ENCODE measurements at regions not wholly inside any gene's neighbourhood (a gene's known extent, or its start where the extent isn't known, plus 50 kb on each side); places are given as distances from the start of the nearest gene placed in this dataset.

DNA sequence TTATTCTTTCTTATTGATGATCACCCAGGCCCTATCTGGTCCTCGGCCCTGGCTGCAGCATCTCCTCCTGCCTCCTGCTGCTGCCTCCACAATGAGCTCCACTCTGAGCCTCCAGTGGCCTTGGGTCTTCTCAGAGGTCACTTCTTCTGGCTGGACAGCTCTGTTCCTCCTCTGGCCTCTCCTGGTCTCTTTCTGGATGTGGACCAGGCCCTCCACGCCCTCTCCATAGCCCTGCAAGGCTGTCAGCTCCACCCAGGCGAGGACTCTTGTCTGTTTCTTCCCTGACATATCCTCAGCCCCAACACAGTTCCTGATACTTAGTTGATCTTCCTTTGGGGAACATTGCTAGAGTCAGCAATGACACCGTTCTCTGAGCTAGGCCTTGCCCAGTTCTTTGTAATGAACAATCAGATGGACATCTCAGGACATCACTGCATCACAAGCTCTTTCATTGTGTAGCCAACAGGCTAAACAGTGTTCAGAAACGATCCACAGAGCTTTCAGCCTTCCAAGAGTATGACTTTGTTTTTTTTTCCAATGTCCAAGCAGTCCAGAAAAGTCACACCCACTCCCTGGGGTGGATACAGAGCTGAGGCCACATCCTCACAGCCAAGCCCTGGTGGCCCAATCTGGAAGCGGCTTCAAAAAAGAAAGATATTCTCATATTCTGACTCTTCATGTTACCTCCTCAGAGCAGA, 62.5 kb upstream of the DNAH5 start:
- ChIA-PET CTCF (ENCODE audit: low intra/inter-chr PET ratio, low total read pairs) (no interaction called here), POLR2A (no interaction called here)
- Histone ChIP-seq H2AFZ (ENCODE audit: low read length) (no peak overlapping the region), H3K9ac (ENCODE audit: insufficient read depth, low read depth, low read length) (no peak overlapping the region), H3K4me2 (ENCODE audit: low read depth, low read length) (no peak overlapping the region), H3K4me1 (ENCODE audit: insufficient read depth, low read length) (peaks cover 27% of the 10 kb centered on the region), H3K27me3 (ENCODE audit: control insufficient read depth in 1 of 2, insufficient read depth in 2 of 2, low read length in 2 of 2) (peaks cover 0 to 3% of the 10 kb centered on the region in 2 experiments; a peak in 2 of 5 replicates), H3K9me3 (ENCODE audit: low read length) (peaks cover 5% of the 10 kb centered on the region; the same call in 1 of the 2 replicates), H4K20me1 (ENCODE audit: insufficient read depth, low read length) (no peaks in the 10 kb centered on the region), H3K36me3 (replicated peaks in 1 of 2; ENCODE audit: control insufficient read depth in 1 of 2, insufficient read depth in 2 of 2, low read length in 2 of 2) (no peaks in the 10 kb centered on the region), H3K79me2 (ENCODE audit: insufficient read depth, low read length) (no peaks in the 10 kb centered on the region), H3K4me3 (replicated peaks in 1 of 3; ENCODE audit: insufficient read depth in 1 of 3, low read depth in 2 of 3, low read length in 3 of 3) (no peak overlapping the region), H3K27ac (ENCODE audit: extremely low read length, insufficient read depth, low read length) (no peak overlapping the region)
- in situ Hi-C loops (cut with HindIII; ENCODE audit: extremely low pct_ligation_motif_present, low pct_unique_long_range_greater_than_20kb) (no loop called here), intact Hi-C loops (cut with micrococcal nuclease; ENCODE audit: unreplicated experiment) (no loop called here)
- BruUV-seq (replicated peaks) = no TSS peak
- ATAC-seq (no peak), DNase-seq (ENCODE audit: low spot score) (no peak), FAIRE-seq (no peak)
- 41% methylated on average over 6 of the region's 6 CpGs for WGBS (ENCODE audit: low lambda C conversion rate)
- TF ChIP-seq SALL2 (CRISPR knock-in tag; IDR thresholded peaks at IDR 0.05) (no peak), ZBTB40 (IDR thresholded peaks at IDR 0.05) (no peak), ZBTB40 (CRISPR knock-in tag; IDR thresholded peaks at IDR 0.05) (no peak), HNRNPLL (IDR thresholded peaks at IDR 0.05; ENCODE audit: low read depth, low read length, poor library complexity, severe bottlenecking) (no peak), ZFP37 (CRISPR knock-in tag; IDR thresholded peaks at IDR 0.05; ENCODE audit: borderline replicate concordance) (no peak), FOSL2 (CRISPR knock-in tag; IDR thresholded peaks at IDR 0.05) (no peak), ZNF768 (CRISPR knock-in tag; IDR thresholded peaks at IDR 0.05) (no peak), ZNF629 (CRISPR knock-in tag; conservative IDR thresholded peaks at IDR 0.05) (no peak), CCAR2 (optimal IDR thresholded peaks at IDR 0.05; ENCODE audit: low read depth, low read length) (no peak), IKZF1 (IDR thresholded peaks at IDR 0.05) (no peak), ESRRA (CRISPR knock-in tag; IDR thresholded peaks at IDR 0.05; ENCODE audit: low read depth) (no peak)
- TF ChIP-seq, protein P1, sequence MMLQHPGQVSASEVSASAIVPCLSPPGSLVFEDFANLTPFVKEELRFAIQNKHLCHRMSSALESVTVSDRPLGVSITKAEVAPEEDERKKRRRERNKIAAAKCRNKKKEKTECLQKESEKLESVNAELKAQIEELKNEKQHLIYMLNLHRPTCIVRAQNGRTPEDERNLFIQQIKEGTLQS (CRISPR knock-in tag; IDR thresholded peaks at IDR 0.05) = no peak

Measured in HepG2 (cell line).